HEK293 (cell line): ENCODE measurements at regions not wholly inside any gene's neighbourhood (a gene's known extent, or its start where the extent isn't known, plus 50 kb on each side); places are given as distances from the start of the nearest gene placed in this dataset.

ENCODE experiments used
- ZNF600 ChIP-seq: fragments of 450-650 bp; formaldehyde crosslinking; IDR thresholded peaks from 2 replicates; pipeline ENCODE4 v1.5.1; 2016; ENCODE audit warnings: missing biosample characterization, missing genetic modification characterization
- TF ChIP-seq, protein P1 (sequence below): fragments of 450-650 bp; formaldehyde crosslinking; IDR thresholded peaks from 2 replicates; pipeline ENCODE4 v1.5.1; 2016; ENCODE audit warnings: missing biosample characterization, missing genetic modification characterization

DNA sequence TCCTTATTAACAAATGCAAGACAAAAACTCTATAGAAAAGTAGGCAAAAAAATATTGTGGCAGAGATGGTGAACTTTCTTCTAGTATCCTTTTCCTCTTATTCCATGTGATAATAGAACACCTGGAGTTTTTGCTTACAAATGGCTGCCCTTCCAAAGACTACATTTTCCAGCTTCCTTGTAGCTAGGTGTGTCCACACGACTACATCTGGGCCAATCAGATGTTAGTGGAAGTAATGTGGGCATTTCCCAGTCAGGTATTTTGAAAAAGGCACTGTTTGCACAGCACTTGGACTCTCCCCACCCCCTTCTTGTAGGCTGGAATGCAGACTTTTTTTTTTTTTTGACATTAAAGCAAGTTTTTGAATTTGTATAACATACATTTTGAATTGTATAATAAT, 105.5 kb upstream of the TBX20 start:
- TF ChIP-seq, protein P1, sequence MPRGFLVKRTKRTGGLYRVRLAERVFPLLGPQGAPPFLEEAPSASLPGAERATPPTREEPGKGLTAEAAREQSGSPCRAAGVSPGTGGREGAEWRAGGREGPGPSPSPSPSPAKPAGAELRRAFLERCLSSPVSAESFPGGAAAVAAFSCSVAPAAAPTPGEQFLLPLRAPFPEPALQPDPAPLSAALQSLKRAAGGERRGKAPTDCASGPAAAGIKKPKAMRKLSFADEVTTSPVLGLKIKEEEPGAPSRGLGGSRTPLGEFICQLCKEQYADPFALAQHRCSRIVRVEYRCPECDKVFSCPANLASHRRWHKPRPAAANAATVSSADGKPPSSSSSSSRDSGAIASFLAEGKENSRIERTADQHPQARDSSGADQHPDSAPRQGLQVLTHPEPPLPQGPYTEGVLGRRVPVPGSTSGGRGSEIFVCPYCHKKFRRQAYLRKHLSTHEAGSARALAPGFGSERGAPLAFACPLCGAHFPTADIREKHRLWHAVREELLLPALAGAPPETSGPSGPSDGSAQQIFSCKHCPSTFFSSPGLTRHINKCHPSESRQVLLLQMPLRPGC (tag by site-specific recombination), result no peak
- TF ChIP-seq ZNF600 (tag by site-specific recombination), result no peak
